Stimulated activated naive CD4-positive, alpha-beta T cell (primary cell): ENCODE measurements at regions not wholly inside any gene's neighbourhood (a gene's known extent, or its start where the extent isn't known, plus 50 kb on each side); places are given as distances from the start of the nearest gene placed in this dataset.
A peak's percentile ranks its signal among the peaks of the same experiment; 100 is the strongest.
"Not testable (repeated sequence)": the region's sequence is repeated elsewhere in the genome, so short reads cannot be mapped to it uniquely, and the experiment has no call there.

Experiments used
- DNase-seq, 6 experiments: peaks; one replicate each; lab custom pipeline; 2025; lab: John Stamatoyannopoulos, UW

GRCh38 chr11:129729216-129729615 lies 86.4 kb upstream of the TMEM45B start:
- no peak for DNase-seq

GRCh38 chr11:129729823-129730222 lies 85.8 kb upstream of the TMEM45B start:
- DNase-seq, result no peak

DNA sequence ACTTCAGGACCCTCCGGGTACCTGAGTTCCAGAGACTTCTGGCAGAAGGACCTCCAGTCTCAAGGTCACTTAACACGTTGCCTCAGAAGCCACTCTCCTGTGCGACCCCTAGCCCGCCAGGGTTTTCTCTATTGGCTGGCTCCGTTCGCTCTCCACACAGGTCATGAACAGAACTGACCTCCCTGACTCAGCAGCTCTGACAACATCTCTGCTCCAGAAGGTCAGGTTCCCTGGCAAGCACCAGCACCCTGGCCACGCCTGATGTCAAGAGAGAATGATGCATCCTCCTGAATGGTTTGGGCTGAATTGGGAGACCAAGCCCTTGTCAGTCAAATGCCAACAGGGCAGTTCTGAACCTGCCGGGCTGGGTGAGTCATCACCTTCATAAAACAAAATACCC lies 84.3 kb upstream of the TMEM45B start:
- DNase-seq, result no peak

DNA sequence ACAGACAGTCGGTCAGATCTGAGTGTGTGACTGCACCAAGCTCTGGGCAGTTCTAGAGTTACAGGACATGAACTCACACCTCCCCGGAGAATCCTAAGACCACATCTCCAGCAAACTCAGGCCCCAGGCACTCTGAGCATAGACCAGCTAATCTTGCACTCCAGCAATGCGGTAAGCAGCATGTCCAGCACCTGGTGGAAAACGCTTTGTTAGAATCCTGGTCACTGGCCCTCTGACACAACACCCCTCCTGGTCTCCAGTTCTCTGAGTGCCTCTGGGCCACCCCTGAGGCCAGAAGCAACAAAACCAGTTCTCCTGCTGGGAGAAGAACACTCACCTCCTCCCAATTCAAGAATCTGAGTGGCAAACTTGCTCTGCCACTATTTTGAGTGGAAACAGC lies 82.7 kb upstream of the TMEM45B start:
- DNase-seq, result no peak

GRCh38 chr11:129733384-129733783 lies 82.3 kb upstream of the TMEM45B start:
- no peak for DNase-seq

- DNase-seq, result no peak
Measured at GRCh38 chr11:129733981-129734380, 81.7 kb upstream of the TMEM45B start.

DNA sequence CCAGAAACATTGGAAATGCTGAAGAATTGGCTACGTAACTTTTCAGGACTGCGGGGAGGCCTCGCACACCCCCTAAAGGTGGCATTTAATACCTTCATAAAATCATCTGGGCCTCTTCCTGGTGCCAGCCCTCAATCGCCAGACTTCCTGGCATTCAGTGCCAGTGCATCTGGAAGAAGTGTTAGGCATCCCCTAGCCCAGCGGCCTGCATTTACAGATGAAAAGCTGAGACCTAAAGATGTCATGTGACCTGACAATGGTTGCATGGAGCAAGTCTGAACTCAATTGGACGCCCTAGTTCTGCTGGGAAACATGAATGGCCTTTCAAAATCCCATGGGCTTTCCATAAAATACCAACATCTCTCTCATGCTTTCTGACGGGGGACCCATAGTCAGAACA lies 81.0 kb upstream of the TMEM45B start:
- DNase-seq, result no peak

DNA sequence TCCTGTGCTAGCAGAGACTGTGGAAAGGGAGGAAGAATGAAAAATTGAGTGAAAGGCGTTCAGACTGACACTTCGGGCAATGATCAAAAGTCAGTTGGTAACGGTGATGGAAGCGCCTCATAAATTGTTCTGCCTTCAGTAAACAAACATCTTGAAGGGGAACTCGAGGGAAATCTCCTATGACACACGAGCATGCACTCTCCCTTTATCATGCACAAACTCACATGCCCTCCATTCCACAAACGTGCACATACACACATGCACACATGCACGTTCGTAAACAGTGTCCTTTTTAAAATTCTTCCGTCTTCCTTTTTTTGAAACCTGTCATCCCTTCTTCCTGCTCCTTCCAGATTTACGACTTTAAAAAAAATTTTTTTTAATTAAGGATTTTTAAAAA lies 77.8 kb upstream of the TMEM45B start:
- DNase-seq, result no peak

DNA sequence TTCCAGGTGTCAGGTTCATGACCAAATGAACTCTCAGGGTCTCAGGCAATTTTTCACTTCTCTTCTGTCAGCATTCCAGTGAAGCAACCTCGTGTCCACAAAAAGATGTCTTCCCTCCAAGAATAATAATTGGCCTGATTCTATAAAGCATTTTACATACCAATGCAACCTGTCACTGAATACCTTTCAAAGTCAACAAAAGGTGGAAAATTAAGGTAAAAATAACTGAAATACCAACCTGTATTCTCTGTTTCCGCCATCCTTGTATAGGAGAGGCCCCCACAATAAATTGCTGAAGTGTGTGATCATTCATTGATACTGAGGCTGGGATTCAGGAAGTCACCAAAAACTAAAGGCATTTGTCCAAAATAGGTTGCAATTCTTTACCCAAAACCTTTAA lies 77.4 kb upstream of the TMEM45B start:
- DNase-seq, result no peak

DNA sequence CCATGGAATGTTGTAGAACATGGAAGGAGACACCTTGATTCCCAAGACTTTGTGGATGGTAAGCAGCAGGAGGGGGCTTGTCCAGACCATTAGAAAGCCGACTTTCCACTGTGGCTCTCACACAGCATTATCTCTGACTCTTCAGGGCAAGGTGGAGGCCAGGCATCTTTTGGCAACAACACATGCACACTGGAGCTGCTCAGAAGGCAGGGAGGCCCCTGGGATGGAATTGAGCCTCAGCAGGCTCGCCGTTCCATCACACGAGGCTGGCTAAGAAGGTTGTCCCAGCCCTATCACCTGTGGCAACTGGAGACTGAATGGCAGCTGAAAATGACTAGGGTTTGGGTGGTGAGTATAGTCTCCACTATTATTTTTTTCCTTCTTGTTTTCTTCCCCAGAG lies 76.3 kb upstream of the TMEM45B start:
- no peak for DNase-seq

GRCh38 chr11:129740125-129740719 lies 75.4 kb upstream of the TMEM45B start:
- DNase-seq, result no peak

DNA sequence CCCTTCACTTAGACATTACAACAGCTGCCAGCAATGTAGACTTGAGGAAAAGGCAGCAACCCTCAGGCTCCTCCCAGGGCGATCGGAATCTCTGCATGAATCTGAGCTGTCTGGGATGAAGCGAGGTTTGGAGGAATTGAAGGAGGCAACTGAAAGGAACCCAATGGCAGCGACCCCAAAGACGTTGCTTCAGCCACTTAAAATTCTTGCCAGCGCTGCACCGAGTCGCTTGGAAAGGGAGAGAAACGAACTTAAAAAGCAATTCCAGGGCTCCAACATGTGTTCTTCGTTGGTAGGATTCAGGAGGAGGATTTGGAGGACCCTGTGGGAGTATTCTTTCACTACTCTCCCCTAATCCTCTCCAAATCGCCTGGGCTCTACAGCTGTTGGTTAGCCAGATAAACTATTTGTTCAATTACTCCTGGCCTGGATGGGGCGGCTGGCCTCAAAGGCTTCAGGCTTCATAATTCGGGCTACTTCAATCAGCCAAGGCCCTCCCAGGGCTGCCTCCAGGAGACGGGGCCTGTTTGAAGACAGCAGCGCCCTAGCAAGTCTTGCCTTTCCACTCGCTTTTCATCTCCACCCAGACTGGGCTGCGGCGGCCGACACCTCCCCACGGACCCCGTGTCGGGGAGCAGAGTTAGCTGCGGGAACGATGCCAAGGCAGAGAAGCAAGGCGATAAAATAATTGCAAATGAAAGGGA lies 72.4 kb upstream of the TMEM45B start:
- DNase-seq, result no peak

DNA sequence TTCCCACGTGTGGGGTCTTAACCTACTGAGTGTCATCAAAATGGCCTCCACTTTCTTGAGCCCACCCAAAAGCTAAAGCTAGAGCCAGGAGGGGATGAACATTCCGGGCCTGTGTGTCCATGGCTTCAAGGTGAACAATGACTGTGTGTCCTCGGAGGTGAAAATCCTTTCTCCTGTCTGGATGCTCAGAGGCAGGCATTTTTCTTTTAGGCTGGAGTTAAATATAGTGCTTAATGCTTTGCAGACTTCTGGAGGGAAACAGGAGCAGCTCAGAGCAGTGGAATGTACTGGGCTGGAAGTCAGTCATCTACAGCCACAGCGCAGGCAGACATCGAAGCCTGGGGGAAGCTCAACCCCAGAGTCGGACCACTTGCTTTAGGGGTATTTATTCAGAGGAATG lies 68.6 kb upstream of the TMEM45B start:
- DNase-seq, result no peak

- DNase-seq, result no peak
Measured at GRCh38 chr11:129749141-129749540, 66.5 kb upstream of the TMEM45B start.

DNA sequence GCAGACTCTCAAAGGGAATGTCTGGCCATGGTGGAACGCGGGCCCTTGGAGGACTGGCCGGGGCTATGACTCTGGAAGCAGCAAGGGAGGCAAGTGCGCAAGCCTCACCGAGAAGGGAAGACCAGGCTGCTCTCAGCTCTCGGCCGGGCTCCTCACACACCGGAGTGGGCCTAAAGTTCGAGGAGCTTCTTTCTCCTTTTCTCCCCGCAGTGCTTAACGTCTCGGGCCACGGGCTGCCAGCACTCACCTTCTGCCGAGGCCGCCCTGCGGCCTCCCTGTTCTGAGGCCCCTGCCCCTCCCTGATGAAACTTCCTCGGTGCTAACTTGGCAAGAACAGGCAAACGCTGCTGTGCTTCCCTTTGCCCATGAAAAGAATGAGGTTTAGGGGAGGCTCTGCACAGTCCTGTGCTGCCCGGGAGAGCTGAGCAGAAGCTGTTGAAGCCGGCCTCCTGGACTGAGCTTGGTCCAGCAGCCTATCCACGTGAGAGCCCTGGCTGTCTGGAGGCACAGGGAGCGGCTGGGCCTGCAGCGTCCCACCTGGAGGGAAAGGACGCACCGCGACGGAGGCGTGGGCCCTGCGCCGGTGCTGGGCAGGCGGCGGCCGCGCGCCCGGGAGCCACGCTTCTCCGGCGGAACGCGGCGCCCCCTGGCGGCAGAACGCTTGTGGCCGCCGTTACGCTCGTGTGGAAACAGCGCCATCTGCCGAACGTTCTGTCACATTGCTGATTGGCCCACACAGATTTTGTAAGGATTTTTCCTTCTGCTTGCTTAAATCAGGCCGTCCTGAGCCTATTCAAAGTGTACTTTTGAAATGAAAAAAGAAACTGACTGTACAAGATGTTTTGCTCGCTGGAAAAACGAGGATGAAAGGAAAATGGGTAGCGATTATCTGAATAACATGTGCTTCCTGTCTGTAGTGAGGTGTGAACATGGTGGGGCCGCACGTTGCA lies 65.0 kb upstream of the TMEM45B start:
- peak; percentile 54 to 90 (median 68) for DNase-seq

DNA sequence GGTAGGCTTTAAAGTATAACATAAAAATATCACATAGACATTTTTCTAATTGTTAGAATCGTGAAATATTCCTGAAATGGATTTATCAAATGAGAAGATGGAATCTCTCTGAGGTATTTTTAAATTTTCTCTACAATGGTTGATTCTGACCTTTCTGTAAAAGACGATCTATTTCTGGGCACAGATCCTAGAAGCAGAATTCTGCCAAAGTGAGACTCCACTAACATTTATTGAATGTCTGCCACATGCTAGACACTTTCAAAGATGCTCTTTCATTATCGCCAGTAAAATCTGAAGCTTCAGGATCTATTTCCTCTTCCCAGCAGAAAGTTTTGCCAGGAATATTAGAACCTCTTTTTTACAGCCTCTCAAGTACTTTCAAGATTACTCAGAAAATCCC lies 64.1 kb upstream of the TMEM45B start:
- DNase-seq, result no peak

GRCh38 chr11:129763569-129763968 lies 52.1 kb upstream of the TMEM45B start:
- DNase-seq, result not testable (repeated sequence)

DNA sequence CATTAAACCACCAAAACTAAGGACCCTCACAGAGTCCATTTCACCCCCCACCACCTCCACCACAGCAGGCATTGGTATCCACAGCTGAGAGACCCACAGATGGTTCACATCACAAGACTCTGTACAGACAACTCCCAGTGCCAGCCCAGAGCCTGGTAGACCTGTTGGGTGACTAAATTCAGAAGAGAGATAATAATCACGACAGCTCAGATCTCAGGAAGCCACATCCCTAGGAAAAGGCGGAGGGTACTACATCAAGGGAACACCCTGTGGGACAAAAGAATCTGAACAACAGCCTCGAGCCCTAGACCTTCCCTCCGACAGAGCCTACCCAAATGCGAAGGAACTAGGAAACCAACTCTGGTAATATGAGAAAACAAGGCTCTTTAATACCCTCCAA lies 51.4 kb upstream of the TMEM45B start:
- DNase-seq, result not testable (repeated sequence)
